ENCODE measurements at regions not wholly inside any gene's neighbourhood (a gene's known extent, or its start where the extent isn't known, plus 50 kb on each side); places are given as distances from the start of the nearest gene placed in this dataset.

DNA sequence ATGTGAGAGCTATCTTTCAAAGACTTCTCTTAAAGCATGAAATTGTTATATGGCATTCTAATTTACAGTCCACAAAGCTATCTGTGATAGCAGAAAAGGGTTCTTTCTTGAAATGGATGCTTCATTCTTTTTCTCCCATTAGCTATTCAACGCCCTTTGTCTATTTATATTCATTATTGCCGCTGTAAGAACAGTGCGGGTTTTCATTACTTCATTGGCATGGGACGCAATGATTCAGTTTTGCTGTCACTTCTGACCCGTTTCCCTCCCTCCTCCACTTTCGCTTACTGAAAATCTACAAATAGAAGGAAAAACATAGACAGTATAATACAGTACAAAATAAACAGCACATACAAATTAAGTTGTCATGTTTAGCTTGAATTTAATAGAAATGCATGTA lies 394.6 kb downstream of the PCDH7 start:
- no peak for FAIRE-seq

DNA sequence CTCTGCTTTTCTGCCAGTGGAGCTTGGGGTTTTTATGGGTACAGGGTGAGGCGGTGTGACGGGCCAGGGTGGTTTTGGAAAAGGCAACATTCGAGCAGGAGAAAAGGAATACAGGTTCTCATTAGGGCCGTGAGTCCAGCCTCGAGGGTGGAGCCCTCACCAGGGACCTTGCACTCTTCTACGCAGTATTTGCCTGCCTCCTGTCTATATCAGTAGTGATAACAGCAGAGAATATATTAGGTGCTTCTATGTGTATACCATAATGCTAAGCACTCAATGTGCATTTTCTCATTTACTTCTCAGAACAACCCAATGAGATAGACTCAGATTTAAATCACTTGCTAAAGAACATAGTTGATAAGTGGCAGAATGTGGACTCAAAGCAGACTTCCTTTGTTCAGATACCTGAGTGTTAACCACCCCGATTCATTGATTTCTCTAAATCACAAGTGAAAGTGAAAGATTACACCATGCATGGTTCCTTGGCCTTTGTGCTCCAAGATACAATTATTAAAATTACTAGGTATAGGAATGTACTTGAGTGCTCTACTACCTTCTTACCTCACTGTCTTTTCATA lies 403.9 kb downstream of the PCDH7 start:
- FAIRE-seq = no peak

DNA sequence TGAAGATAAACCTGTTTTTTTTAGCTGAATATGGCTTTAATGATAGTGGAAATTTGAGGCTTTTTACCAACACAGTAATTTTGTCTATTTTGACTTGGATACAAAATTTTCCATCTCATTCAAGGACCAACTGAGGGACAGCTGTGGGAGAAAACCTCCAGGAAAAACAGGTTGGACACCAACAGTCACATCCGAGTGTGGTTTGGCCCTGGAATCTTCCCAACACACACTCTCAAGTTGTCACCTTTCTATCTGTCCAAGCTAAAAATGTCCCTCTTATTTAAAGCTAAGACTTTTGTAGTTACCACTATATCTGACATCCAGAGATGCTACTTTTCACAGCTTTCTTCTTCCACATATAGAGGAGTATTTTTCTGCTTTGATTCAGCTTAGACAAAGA lies 404.9 kb downstream of the PCDH7 start:
- no peak for FAIRE-seq

DNA sequence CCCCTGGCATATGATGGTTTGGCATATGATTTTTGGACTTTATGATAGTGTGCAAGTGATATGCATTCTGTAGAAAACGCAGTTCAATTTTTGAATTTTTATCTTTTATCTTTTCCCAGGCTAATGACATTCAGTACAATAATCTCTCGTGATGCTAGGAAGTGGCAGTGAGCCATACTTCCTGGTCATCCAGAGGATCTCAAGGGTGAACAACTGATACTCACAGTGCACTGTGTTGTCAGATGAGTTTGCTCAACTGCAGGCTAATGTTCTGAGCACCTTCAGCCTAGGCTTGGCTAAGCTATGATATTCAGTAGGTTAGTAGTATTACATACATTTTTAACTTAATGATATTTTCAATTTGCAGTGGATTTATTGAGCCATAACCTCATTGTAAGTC lies 405.3 kb downstream of the PCDH7 start:
- FAIRE-seq = no peak

DNA sequence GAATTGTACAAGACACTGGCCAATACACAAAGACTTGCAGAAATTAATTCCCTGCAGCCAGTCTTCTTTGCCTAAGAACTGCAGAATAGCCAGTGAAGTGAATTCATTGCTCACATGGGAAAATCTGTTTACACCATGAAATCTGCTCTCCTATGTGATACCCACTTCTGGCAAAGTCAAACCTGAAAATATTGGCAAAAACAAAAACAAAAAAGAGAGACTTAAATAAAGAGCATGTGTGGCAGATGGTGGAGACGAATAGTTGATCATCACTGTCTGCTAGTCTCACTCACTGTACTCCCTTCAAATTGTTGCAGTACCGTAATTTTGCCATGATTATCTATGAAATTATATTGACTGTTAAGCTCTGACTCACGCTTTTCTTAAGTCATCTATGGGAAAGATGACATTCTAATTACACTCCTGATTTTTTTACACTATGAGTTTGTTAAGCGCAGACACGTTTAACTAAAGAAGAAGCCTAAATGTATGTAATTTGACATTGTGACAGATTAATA lies 406.8 kb downstream of the PCDH7 start:
- no peak for FAIRE-seq

DNA sequence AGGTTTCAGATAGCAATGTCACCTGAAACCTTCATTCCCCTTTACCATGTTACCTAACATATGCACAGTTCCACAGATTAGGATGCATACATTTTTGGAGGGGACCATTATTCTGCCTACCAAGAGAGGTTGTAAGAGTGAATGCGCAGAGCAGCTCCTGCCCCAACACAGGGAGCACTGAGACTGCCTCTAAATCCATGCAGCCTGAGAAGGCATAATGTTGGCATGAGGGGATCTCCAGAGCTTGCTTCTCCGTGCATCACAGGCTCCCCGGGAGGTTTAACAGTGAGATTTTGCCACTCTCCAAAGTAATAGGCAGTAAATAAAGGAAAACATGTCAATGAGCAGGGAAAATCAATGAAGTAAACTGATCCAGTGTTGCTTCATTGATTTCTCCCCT lies 410.8 kb downstream of the PCDH7 start:
- no peak for FAIRE-seq

DNA sequence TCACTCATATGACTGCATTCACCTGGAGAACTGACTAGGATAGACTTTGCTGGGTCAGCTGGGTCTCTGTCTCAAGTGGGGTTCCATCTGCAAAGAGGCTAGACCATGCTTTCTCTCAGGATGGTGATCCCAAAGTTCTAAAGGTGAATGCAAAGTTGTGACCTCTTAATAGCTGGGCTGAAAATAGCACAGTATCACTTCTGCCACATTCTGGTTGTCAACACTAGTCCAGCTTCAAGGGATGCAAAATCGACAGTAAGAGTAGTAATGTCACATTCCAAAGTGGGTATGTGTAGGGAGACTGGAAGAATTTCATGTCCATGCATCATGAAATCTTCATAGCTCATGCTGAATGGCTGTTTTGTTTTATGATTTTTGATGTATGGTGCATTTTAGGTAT lies 414.6 kb downstream of the PCDH7 start:
- no peak for FAIRE-seq

DNA sequence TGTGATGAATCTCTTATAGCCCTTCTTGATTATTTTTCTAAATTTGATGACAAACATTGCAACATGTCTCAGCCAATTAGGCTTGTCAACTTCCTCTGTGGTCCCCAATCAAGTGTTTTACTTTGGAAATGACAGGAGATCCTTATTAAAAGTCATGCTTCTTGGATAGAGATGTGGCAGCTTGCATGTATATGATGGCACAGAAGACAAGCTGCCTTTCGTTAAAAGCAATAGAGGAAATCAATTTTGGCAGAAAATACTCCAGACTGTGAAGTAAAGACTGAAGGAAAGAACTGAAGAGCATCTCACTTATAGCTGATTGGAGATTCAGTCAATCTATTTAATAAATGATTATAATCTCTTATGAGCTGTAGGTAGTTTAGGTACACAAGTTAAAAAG lies 419.6 kb downstream of the PCDH7 start:
- FAIRE-seq = no peak

DNA sequence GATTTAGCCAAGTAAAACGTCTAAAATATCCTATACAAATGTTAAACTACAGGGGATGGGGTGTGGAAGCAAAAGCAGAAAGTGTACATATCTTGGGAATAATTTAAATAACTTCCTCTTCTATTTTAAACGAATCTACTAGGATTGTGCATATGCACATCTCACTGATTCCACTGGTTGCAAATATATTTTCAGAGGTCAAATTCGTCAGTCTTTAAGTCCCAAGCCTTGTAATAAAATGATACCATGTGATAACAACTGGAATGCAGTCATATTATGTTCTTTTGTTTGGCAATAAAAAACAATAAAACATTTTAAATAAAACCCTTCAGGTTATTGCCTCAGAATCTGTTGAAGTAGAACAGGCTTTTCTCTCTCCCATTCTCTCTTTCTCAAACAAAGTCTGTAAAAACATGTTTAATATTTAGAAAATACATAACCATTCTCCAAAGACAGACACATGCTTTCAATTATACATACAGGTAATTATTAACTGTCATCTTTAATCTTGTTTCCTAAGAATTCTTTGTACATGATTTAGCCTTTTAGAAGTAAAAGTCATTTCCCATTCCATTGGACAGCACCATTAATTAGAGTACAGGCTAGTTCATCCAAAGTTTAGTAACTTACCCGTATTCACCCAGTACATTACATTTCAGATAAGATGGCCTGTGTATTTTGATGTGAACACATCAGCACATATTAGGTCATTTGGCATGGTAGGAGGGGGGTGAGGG lies 421.1 kb downstream of the PCDH7 start:
- FAIRE-seq = no peak

DNA sequence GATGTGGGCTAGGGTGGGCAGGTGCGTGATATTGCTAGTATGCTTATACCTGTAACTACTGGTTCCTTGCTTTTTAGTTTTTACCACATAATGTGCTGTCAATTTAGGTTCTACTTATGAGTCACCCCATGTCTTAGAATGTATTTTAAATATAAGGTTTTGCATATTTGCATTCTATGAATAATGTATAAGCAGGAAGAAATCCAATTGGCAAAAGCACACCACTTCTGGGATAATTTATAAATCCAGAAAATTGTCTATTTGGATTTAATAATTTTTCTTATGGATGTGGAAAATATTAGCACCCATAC lies 421.6 kb downstream of the PCDH7 start:
- no peak for FAIRE-seq

DNA sequence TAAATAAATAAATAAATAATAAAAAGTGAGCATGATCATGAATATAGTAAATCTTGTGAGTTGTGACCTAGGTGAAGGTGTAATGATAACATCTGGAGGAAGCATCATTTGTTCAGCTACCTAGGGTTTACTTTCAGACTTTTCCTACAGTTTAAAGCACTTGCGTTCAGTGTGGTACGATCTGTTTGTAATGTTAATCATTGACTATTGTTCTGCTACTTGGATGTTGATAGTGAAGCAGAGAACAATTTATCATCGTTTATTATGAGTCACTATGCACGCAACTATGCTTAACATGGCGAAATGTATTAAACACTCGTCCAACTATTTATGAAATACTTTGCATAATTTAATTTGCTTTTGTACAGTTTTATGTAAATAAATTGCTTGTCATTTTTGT lies 426.2 kb downstream of the PCDH7 start:
- no peak for FAIRE-seq

DNA sequence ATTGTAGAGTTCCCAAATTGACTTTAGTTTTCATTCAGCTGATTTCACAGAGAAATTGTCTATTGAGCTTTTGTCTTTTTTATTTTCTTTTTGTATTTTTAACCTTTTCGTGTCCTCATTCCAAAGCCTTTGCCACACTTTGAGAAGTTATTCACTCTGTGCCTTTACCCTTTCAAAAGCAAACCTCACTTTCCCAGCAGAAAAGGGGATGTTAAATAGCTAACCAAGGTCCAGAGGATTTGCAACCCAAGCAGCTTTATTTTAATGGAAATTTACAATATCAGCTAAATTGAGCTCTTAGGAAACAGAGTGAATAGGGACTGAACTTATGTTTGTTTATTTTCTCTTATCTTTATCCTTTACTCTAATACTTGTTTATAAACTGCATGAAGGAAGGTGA lies 428.8 kb downstream of the PCDH7 start:
- no peak for FAIRE-seq

DNA sequence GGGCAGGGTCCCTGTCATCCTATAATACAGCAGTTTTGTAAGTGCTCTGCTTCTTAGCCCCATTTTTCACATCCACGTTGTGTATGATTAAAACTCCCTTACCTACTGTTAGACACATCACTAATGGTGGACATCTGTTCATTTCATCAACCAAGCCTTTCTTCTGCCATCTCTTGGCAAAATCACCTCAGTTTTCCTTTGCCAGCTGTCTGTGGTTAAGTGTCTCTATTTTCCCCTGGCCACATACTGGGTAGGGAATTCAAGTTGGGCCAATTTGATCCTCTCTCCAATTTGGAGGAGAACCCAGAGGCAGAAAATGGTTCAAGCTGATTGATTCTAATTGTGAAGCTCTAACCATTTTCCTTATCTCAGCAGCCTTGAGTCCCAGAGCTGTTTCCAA lies 436.1 kb downstream of the PCDH7 start:
- no peak for FAIRE-seq

DNA sequence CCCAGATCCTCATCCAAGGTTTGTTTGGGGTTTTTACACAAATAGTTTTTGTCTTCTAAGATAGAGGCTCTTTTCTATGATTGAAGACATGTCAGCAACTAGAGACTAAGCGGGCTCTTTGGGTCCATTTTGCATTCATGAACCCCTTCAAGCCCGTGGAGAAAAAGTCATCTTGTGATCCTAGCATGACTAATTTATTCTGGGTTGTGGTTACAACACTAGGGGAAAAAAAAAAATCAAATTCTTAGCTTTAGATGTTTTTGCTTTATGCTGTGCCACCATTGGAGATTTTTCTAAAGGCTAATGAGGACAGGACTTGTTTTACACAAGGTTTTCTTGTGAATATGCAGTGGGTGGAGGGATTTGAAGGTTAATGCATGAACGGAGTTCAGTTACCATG lies 440.0 kb downstream of the PCDH7 start:
- no peak for FAIRE-seq

DNA sequence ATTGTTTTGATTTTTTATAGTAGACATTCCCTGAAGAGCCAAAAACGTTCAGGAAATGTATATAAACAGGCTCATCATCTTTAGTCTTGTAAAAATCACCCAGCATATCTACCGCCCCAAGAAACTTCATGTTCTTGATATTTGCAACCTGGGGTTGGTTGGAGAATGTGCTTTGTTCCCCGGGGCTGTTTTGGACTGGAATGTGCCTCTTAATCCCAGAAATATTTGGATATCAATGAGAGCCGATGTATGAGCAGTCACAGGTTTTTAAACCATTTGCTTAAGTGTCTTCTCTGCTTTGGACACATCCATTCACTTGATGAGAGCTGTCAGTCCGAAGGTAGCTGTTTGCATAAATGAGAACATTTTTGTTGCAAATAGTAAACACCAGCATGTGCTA lies 449.7 kb downstream of the PCDH7 start:
- no peak for FAIRE-seq

DNA sequence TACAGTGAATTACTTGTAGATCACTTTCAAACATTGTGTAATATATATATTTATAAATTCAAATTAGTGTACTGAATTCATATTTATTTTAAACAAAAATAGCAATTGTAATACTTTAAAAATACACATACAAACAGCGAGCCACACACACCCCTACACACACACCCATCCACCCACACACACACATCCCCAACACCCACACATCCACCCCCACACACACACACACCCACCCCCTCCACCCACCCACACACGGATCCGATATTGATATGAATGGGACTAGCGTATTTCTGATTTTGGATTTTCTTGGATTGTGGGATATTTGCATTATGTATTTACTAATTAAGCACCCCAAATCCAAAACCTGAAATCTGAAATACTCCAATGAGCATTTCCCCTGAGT lies 451.2 kb downstream of the PCDH7 start:
- FAIRE-seq = no peak

DNA sequence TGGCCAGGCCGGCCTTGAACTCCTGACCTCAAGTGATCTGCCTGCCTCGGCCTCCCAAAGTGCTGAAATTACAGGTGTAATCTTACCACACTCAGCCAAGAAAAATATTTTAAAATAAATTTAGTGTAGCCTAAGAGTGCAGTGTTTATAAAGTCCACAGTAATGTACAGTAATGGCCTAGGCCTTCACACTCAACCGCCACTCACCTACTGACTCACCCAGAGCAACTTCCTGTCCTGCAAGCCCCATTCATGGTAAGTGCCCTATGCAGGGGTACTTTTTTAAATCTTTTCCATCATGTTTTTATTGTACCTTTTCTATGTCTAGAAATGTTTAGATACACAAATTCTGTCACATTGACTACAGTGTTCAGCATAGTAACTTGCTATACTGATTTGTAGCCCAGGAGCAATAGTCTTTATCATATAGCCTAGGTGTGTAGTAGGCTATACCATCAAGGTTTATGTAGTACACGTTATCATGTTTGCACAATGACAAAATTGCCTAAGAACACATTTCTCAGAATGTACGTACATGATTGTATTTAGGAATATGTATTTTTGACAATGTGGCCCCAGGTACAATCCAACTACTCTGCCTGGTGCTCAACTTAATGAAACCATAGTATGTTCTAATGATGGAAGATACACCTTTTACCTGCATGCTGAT lies 455.2 kb downstream of the PCDH7 start:
- no peak for FAIRE-seq

DNA sequence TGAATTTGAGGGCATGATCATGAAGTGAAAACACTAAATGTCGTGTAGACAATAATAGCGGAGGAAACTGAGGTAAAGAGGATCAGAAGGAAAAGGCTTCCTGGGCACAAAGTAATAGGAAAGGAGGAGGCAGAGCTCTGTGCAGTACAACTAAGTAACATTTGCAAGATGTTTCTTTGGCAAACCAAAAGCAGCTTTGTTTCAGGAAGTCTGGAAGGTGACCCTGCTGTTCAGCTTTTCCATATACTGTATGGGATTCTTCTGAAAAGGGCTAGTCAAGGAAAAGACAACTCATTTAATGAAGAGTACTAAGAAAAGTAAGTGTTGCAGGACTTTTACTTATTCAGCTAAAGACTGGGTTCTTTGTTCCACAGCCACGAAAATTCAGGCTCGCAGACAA lies 463.1 kb downstream of the PCDH7 start:
- no peak for FAIRE-seq

DNA sequence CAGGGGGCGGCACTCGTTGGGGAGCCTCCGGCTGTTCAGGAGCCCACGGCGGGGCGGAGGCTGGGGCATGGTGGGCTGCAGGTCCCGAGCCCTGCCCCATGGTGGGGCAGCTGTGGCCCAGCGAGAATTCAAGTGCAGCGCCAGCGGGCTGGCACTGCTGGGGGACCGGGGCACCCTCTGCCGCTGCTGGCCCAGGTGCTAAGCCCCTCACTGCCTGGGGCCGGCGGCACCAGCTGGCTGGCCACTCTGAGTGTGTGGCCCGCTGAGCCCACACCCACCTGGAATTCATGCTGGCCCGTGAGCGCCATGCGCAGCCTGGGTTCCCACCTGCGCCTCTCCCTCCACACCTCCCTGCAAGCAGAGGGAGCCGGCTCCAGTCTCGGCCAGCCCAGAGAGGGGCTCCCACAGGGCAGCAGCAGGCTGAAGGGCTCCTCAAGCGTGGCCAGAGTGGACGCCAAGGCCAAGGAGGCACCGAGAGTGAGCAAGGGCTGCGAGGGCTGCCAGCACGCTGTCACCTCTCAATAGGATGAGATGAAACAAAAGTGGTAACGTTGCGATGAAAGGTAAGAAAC lies 464.9 kb downstream of the PCDH7 start:
- FAIRE-seq = no peak

DNA sequence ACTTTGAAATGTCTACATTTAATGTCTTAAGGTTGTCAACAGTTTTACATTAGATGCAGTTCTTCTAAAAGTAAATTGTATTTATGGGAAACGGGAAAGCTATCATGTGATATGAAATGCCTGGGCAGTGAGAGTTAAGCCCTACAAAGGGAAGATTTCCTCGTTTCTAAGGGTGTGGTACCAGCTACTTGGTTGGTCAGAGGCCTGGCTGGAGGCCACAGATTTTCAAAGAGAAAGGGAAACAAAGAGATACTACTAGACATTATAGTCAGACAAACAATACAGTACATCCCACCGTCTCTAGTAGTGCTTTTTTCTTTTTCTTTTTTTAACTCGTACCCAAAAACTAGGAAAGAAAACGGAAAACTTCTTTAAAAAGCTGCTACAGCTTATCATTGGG lies 467.8 kb downstream of the PCDH7 start:
- no peak for FAIRE-seq

DNA sequence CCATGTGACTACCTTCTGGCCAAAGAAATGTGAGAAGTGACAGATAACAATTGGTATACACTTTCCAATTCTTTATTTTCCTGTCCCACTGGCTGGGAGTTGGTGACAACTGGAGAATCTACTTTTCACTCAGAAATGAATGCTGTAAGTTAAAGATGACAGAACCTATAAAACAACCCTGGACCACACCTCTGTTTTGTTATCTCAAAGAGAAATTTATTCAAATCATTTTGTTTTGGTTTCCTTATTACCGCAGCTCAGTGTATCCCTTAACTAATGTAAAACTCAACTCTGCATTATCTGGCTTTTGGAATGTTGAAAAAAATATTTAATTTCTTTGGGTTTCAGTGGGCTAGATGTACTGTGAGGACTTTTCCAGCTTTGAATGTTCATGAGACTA lies 469.8 kb downstream of the PCDH7 start:
- no peak for FAIRE-seq

DNA sequence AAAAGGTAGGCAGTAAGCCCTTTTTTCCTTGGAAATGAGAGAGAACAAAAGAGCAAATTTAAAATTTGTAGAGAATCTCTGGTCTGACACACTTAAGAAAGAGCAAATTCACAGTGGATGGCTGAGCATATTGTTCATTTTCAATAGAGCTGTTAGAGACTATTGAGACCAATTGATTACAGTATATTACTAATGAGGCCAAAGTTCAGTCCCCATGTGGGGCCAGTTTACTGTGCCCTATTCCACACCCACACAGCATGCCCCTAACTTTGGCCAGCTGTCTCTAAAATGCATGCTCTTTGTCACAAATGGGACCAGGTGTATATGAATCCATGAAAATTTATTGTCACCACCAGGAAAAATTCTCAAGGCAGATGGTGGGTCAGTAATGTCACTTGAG lies 470.5 kb downstream of the PCDH7 start:
- FAIRE-seq = no peak

DNA sequence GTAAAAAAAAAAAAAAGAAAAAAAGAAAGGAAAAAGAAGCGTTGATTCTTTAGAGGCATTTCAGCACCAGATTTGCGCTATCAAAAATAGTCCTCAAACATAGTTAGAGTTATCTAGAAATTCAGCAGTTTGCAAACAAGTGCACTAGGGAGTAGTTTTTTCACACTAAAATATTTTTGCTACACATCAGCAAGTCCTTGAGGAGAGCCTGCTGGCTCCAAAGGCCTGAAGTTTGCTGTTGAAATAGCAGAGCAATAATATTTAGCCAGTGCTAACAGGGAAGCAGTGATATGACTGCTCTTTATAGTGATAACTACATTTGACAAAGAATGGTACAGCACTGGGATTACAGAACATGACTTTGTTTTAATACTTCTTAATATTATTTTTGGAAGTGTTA lies 472.2 kb downstream of the PCDH7 start:
- no peak for FAIRE-seq

DNA sequence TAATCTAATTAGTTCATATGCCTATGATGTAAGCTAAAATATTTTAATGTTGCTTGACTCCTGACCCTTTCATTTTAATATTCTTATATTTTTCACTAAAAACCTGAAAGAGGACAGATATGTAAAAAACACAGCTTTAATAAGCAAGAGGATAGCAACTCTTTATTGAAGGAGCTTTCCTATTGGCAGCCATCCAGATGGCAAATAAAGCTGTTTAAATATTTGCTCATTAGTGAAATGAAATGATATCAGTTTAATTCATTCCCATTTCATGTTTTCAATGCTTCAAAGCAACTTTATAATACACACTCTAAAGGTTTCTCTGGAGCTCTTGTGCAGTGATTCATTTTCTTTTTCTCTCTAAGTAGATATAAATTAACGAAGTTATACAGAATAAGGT lies 473.4 kb downstream of the PCDH7 start:
- FAIRE-seq = no peak

All from endometrium (tissue), 2 donors.